ENCODE measurements at regions not wholly inside any gene's neighbourhood (a gene's known extent, or its start where the extent isn't known, plus 50 kb on each side); places are given as distances from the start of the nearest gene placed in this dataset.

GRCh38 chr16:80226499-80226898 lies 314.3 kb upstream of the DYNLRB2 start:
- TF ChIP-seq CTCF (conservative IDR thresholded peaks at IDR 0.05) = no peak
- no peak for TF ChIP-seq ZFX (IDR thresholded peaks at IDR 0.05)
- H3K27ac ChIP-seq = no peak overlapping the region

GRCh38 chr16:80210787-80211186 lies 330.0 kb upstream of the DYNLRB2 start:
- no peak overlapping the region for H3K27ac ChIP-seq
- TF ChIP-seq ZFX (IDR thresholded peaks at IDR 0.05) (no peak), CTCF (conservative IDR thresholded peaks at IDR 0.05) (no peak)

GRCh38 chr16:80208743-80209142 lies 332.1 kb upstream of the DYNLRB2 start:
- H3K27ac ChIP-seq = no peak overlapping the region
- TF ChIP-seq ZFX (IDR thresholded peaks at IDR 0.05) = no peak
- TF ChIP-seq CTCF (conservative IDR thresholded peaks at IDR 0.05) = no peak

GRCh38 chr16:80208015-80208414 lies 332.8 kb upstream of the DYNLRB2 start:
- no peak overlapping the region for H3K27ac ChIP-seq
- TF ChIP-seq ZFX (IDR thresholded peaks at IDR 0.05) (no peak), CTCF (conservative IDR thresholded peaks at IDR 0.05) (no peak)

- TF ChIP-seq CTCF (conservative IDR thresholded peaks at IDR 0.05) = no peak
- no peak for TF ChIP-seq ZFX (IDR thresholded peaks at IDR 0.05)
- no peak overlapping the region for H3K27ac ChIP-seq
Observed at GRCh38 chr16:80203821-80204220, 337.0 kb upstream of the DYNLRB2 start.

- TF ChIP-seq CTCF (conservative IDR thresholded peaks at IDR 0.05) = no peak
- TF ChIP-seq ZFX (IDR thresholded peaks at IDR 0.05) = no peak
- no peak overlapping the region for H3K27ac ChIP-seq
Observed at GRCh38 chr16:80202831-80203413, 337.9 kb upstream of the DYNLRB2 start.

GRCh38 chr16:80200079-80200478 lies 340.7 kb upstream of the DYNLRB2 start:
- H3K27ac ChIP-seq = no peak overlapping the region
- TF ChIP-seq ZFX (IDR thresholded peaks at IDR 0.05) (no peak), CTCF (conservative IDR thresholded peaks at IDR 0.05) (no peak)

Data from C4-2B (cell line).